ENCODE measurements at regions not wholly inside any gene's neighbourhood (a gene's known extent, or its start where the extent isn't known, plus 50 kb on each side); places are given as distances from the start of the nearest gene placed in this dataset.
A peak's percentile ranks its signal among the peaks of the same experiment; 100 is the strongest.
"Not testable (repeated sequence)": the region's sequence is repeated elsewhere in the genome, so short reads cannot be mapped to it uniquely, and the experiment has no call there.

DNA sequence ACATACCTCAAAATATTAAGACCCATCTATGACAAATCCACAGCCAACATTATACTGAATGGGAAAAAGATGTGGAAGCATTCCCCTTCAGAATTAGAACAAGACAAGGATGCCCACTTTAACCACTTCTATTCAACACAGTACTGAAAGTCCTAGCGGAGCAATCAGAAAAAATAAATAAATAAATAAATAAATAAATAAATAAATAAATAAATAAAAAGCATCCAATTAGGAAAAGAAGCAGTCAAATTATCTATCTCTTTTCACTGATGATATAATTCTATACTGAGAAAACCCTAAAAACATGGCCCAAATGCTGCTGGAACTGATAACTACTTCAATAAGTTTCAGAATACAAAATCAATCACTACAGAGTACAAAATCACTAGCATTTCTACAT is 67.5 kb downstream of the PRR32 start:
- no peak for DNase-seq

DNA sequence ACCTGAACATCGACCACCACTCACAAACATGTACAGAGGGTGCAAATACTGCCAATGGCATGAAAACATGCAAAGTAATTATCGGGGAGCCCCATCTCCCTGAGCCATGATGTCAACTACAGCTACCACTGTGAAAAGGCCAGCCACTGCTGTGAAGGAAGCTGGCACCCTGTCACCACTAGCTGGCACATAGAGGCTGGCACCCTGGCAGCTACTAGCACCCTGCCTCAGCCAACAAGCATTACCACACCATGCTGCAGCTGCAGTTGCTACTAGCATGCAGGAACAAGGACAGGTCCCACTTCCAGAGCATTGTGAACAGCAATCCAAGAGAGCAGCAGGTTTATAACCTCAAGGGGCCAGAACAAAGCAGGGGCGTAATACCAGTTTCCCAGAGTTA is 81.4 kb downstream of the PRR32 start:
- no peak for DNase-seq

DNA sequence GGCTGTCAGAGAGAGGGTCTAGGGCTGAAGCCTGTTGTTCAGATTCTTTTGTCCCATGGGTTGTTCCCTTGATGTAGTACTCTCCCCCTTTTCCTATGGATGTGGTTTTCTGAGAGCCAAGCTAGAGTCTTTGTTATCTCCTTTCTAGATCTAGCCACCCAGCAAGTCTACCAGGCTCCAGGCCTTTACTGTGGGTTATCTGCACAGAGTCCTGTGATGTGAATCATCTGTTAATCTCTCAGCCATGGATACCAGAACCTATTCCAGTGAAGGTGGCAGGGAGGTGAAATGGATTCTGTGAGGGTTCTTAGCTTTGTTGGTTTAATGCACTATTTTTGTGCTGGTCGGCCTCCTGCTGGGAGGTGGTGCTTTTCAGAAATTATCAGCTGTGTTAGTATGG is 109.5 kb downstream of the PRR32 start:
- no peak for DNase-seq

DNA sequence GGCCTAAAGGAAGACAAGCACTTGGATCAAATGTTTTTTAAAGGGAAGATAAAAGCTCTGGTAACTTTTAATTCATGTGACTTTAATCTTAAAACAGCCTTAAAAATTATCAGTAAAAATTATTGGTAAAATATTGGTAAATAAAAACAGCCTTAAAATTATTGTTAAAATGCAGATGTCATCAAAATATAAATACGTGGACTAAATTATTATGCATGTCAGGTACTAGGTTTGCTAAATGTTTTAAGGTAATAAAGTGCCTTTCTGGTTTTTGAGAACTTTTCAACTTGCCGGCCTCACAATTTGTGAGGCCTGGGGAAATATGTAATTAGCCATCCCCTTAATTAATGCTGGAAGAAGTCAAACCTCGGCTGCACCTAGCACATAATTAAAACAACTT is 147.7 kb downstream of the PRR32 start:
- no peak for DNase-seq

DNA sequence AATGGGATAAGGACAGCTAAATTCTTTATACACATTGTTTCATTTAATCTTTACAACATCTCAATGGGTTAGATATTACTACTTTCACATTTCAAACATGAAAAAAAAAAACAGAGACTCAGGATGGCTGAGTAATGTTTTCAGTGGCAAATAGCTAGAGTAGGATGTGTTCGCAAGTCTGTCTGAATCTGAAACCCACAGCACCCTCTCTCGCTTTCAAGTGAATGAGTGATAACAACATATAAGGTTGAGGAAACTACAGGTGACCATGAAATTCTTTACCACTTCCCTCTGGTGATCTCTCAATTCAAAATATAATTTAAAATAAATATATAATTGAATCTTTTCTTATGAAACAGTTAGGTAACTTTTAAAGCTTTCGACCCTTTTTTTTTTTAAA is 162.6 kb downstream of the PRR32 start:
- DNase-seq: no peak

DNA sequence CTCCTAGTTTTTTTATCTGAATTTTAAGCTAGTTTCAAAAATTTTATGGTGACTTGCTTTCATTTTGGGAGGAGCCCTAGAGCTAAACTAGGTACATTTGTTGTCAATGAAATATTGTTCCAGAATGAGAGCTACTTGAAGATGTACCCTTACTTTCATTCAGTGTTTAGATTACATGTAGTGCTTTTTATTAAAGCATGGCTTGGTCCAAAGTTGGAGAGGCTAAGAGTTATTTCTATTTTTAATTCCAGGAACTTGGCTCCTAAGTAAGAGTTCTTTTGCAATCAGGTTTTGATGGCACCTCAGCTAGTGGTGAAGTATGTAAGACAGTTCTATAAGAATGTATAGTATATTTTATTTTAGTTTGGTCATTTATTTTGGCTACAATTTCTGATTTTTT is 165.5 kb downstream of the PRR32 start:
- DNase-seq: no peak

DNA sequence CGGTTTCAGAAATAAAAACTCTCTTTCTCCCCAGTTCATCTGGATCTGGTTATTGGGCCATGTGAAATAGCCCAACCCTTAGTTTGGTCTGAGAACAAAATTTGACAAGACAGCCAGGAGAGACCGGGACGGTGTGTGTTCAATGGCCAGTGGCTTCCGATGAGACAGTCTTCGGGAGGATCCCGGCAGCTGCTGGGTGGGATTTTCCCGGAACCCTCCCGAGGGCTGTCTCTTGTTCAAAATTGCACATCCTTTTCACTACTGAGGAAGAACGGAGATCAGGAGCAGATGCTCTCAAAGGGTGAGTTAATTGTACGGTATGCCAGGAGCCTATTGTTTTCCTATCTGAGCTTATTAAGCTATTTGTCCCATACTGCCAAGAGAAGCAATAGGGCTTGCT is 166.5 kb downstream of the PRR32 start:
- no peak for DNase-seq

DNA sequence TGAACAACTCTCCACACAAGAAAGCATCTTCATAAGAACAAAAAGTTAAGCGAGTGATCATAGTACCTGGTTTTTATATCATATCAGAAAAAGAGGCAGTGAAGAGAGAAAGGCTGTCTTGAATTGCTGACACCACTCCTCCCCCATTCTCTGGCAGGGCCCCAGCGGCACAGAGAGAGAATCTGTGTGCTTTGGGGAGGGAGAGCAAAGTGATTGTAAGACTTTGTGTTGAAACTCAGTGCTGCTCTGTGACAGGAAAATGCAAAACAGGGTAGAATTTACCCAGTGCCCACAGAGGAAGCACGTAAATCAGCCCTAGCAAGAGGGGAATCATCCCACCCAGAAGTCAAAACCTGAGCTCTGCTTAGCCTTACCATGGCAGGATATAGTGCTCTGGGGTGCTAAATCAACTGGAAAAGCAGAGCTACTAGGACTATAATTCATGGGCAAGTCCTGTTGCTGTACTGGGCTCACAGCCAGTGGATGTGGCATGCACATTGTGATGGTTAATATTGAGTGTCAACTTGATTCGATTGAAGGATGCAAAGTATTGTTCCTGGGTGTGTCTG is 174.6 kb downstream of the PRR32 start:
- DNase-seq: no peak

DNA sequence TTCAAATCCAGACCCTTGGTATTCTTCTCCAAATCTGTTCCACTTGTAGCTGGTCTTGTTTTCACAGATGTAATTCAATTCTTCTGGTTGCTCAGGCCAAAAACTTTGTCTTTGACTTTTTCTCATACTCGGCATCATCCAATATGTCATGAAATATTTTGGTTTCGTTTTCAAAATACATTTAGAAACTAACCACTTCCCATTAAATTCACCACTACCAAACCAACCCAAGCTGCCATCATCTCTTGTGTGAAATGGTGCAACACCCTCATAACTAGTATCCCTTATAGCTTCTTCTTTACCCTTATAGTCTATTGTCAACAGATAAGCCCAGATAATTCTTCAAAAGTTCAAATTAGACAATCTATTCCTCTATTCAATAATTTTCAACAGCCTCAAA is 192.1 kb downstream of the PRR32 start:
- no peak for DNase-seq

DNA sequence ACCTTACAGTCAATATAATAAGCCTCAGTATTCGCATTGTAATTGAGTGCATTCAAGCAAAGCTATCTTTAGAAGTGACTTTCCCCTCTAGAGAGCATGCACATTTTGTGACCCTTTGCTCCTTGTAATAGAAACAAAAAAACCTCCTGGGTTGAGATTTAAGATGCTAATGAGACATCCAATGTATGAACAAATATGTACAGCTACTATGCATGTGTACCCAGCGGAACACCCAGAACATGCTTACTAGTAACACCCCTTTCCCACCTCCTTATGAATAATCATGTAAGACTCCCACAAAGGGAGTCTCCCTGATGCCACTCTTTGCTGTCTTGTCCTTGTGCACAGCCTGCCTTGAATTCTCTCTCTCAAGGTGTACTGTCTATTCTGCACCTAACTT is 205.5 kb downstream of the PRR32 start:
- no peak for DNase-seq

DNA sequence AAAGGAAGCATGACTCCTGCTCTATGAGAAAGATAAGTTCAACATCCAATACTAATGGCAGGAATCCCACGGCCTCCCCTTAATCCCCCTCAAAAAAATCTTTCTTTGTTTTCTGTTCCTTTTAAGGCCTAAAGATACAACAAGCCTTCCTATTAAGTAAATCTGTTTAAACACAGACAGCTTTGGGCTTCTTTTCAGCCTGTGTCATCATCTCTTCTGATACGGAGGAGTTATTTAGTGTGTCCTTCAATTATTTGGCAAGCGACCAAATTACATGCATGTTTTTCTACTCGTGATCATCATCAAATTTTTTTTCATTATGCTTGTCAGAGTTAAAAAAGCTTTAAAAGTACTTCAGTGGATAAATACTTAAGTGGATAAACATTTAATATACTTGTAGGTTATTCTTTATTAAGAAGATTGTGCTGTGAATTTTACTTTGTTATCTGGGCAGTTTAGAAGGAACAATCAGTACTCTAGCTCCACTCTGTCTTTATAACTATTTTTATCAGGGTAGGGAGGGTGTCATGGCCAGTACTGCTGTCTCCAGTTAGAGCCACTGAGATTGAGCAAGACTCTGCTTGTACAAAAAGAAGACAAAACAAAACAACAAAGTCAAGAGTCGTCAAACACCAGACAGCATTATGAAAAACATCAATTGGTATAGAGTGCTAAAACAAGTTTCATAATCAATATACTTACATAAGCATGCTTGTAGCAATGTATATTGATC is 210.7 kb downstream of the PRR32 start:
- no peak for DNase-seq

DNA sequence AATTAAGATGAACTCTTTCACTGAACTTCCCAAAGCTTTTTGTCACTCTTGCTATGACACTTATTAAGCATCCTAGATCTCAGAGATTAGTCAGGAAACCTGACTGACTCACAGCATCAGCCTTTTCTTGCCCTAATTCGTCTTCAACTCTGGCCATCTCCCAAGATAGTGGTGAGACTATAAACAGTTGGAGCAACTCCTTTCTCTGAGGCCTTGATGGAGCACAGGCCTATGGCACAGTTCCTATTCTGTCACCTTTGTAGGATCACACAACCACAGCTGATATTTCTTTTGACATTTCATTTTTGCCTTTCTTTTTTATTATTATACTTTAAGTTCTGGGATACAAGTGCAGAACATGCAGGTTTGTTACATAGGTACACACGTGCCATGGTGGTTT is 217.6 kb downstream of the PRR32 start:
- no peak for DNase-seq

DNA sequence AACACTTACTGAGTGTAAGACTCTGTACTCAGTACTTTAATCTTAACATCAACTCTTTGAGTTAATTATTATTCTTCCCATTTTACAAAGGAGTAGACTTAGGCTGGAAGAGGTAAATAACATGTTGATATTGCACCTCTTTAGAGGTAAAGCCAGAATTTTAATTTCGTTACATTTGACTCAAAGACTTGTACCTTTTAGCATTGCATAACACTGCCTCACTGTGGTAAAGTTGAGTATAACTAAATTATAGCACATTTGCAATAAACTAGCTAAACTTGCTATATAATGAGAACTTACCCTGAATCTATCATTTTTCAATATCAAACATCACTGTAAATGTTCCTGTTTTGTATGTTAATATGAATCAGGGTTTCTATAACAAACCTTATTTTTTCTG is 218.5 kb downstream of the PRR32 start:
- peak; percentile 2 for DNase-seq

DNA sequence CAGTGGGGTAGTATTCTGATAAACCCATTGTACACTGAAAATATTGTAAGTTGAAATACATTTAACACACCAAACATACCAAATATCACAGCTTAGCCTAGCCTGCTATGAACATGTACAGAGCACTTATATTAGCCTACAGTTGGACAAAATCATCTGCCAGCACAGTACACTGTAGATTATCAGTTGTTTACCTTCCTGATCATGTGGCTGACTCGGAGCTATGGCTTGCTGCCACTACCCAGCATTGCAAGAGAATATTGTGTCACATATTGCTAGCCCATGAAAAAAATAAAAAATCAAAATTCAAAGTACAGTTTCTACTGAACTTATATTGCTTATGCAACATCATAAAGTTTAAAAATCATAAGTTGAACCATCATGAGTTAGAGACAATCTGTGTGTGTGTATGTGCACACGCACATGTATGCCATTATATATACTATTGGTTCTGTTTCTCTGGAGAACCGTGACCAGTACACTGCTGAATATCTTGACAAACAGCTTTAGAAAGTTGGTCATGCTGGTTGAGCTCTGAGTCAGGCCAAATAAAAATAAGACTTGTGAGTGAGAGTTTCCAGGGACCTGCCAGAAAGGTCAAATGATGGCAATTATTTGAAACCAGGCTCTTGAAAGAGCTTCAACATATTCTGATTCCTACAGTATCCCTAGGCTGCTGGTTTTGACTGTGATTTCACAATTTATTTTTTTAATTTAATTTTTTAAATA is 238.5 kb downstream of the PRR32 start:
- no peak for DNase-seq

DNA sequence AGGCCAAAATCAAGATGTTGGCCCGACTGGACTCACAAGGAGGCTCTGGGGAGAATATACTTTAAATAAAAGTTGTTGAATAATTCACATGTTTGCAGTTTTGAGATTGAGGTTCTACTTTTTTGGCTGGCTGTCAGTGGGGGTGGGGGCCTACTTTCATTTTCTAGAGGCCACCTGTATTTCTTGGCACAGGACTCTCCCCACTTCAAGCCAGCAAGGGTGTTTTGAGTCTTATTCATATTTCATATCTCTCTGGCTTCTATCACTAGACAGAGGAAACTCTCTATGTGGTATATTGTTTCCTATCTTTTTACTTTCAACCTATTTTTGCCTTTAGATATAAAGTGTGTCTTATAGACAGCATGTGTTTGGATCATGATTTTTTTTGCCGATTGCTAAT is 266.4 kb downstream of the PRR32 start:
- no peak for DNase-seq

DNA sequence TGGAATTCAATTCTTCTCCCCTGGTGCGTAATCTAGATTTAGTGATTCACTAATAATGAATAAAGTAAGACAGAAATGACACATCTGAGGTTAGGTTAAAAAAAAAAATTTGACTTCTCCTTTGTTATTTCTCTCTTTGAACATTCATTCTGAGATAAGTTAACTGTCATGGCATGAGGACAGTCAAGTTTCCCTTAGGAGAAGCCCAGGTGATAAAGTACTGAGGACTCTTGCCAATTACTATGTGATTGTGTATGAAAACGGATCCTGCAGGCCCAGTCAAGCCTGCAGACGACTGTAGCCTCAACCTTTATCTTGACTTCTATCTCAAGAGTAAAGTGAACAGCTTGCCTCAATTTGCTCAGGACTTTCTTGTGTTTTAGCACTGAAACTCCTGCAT is 293.2 kb downstream of the PRR32 start:
- no peak for DNase-seq

DNA sequence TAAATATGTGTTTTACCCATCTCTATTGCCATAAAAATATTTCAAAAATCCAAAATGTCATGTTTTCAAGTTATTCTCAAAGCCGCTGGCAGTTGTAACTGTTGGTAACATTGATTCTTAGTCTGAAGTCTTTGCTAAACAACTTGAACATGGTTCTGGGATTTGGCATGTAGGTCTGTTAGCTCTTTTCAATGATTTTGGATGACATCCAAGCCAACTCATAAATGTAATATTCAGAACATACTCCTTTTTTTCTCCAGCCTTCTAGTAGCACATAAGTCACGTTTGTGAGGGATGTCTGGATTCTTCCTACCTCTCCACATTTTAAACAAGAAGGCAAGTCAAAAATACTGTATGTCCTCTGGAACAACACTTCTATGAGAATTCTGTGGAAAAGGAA is 305.3 kb downstream of the PRR32 start:
- no peak for DNase-seq

DNA sequence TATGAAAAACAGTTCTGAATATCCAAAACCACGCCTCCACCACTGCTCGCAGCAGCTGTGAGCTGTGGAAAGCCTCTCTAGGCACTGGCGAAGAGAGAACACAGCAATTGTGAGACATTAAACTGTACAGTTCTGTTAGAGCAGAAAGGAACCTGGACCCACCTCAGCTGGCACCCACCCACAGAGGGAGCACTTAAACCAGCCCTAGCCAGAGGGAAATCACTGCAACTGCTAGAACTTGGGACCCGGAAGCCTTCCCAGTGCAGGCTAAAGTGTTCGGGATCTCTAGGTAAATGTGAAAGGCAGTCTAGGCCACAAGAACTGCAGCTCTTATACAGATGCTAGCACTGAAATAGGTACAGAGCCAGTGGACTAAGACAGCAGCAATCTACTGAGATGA is 308.8 kb downstream of the PRR32 start:
- DNase-seq: no peak

DNA sequence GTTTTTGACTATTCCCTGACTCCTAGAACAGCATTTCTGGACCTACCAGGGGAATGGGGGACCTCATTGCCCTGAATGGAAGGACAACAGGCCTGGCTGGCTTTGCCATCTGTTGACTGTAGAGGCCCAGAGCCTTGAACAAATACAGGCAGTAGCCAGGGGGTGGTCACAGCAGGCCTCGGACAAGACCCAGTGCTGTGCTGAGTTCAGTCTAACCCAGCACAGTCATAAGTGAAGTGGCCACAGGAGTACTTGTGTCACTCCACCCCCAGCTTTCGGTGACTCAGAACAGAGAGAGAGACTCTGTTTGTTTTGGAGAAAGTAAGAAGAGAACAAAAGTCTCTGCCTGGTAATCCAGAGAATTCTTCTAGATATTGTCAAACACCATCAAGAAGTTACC is 310.0 kb downstream of the PRR32 start:
- no peak for DNase-seq

DNA sequence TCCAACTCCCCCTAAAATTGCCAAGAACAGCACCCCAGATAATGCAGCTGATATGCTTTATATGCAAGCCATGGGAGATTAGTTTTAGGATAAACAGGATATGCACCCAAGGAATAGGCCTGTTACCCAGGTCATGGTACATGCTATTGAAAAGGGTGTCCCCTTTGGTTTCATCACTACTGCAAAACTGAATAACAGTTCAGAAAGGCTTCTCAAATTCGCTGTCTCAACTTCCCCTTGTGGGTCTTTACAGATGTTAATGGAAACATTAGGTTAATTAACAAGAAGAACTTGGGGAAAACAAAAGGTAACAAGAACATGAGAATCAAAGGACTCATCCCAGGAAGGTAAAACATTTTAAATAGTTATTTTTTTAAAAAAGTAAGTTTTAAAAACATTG is 318.7 kb downstream of the PRR32 start:
- no peak for DNase-seq

DNA sequence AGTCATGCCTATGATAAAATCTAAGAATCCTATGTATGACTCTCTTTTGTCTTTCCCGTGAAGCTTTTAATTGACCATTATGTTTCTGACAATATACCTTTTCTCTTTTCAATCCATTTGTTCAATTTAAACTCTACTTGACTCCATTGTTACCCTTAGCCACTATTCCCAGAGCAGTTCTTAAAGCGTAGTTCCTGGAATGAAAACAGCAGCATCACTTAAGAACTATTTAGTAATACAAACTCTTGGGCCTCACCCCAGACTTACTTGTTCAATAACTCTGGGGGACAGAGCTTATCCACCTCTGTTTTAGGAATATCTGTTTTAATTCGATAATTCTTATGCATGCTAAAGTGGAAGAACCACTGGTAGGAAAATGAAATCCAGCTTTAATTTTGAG is 358.4 kb downstream of the PRR32 start:
- DNase-seq: no peak

DNA sequence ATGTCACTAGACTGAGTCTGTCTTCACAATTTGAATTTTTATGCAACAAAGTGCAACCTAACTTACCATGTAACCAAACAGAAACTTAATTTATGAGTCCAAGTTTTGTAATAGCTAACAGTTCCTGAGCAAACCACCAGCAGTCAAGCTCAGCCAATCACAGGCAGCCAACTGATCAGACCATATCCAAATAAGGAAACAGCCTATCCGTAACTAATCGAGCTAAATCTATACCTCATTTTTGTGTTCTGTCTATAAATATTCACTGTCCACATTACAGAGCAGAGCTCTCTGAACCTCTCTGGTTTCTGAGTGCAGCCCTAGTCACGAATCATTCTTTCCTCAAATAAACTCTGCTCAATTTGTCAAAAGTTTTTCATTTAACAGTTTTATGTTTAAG is 367.6 kb downstream of the PRR32 start:
- DNase-seq: no peak

DNA sequence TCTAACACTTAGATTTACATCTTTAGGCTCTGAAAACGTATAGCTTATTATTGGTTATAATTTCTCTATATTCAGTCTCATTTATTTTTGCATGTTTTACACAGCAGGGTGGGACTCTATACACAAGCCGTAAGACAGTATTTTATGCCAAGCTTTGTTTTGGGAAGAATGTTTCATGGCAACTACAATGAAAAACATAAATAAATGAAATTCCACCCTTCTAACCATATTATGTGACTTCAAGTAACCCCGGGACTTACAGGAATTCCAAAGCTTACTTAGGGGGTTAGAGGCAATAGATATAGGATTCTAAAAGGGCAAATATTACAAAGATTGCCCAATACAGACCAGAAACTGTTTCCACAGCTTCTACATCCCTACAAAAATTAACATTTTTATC is 370.9 kb downstream of the PRR32 start:
- DNase-seq: no peak

DNA sequence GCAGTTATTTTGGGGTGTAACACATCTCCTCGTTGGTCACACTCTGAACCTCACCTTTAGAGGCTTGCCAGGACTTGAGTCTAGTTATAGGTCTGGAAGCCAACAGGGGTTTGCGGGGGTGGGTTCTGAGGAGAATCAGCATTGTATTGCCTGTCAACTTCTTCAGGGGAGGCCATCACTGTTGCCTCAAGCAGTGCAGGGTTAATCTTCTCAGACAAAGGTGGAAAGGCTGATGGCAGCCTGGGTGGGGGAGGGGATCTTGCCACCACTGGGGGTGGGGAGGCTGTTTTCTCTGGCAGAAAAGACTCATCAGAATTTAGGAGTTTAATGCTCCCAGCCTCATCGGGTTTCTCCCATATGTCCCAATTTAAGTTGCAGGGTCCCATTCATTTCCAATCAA is 387.8 kb downstream of the PRR32 start:
- DNase-seq: no peak

DNA sequence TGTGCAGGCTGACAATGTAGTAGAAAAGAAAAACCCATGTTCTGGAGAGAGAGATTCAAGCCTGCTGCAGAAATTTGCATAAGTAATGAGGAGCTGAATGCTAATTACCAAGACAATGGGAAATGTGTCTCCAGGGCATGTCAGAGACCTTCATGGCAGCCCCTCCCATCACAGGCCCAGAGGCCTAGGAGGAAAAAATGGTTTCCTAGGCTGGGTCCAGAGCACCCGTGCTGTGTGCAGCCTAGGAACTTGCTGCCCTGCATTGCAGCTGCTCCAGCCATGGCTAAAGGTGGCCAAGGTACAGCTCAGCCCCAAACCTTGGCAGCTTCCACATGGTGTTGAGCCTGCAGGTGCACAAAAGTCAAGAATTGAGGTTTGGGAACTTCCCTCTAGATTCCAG is 402.3 kb downstream of the PRR32 start:
- not testable (repeated sequence) for DNase-seq

Data from NCI-H510A treated with DMSO at 0.1 percent for 48 hours (cell line).